ENCODE measurements at regions not wholly inside any gene's neighbourhood (a gene's known extent, or its start where the extent isn't known, plus 50 kb on each side); places are given as distances from the start of the nearest gene placed in this dataset.

- 38 to 39% (median 39%) methylated on average over 4 of the region's 4 CpGs for WGBS, 3 donors
- ATAC-seq (no peak), DNase-seq (no peak)
- no peaks in the 10 kb centered on the region for H3K9me3 ChIP-seq
- H3K27me3 ChIP-seq (ENCODE audit: insufficient read depth in 3 of 3, low read length in 2 of 3): no peaks in the 10 kb centered on the region
- intact Hi-C loops (cut with DNase I): no loop called here
- no peak for TF ChIP-seq CTCF (IDR thresholded peaks at IDR 0.05)
- no peaks in the 10 kb centered on the region for H3K4me1 ChIP-seq
- no peaks in the 10 kb centered on the region for H3K36me3 ChIP-seq (ENCODE audit: insufficient read depth in 1 of 2, low read depth in 1 of 2)
- H3K27ac ChIP-seq: no peak overlapping the region
- H3K4me3 ChIP-seq: no peak overlapping the region
Measured at GRCh38 chr5:93099902-93100347, 481.1 kb downstream of the NR2F1-AS1 start.

DNA sequence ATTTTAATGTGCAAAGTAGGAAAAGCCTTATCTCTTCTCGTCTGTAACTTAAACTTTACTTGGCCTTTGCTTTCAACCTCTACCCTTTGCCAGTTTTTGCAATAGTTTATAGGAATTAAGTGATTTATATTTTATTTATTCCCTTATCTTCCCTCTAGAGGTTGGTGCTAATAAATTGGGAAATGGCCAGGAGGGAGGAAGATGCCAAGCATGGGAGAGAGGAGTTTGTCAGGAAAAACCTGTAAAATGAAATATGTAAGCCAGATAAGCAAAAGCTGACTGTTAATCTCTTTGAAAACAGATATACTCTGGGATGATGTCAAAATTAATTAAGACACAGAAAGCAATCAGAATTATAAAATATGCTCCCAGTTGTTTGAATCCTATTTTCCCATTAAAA is 484.5 kb downstream of the NR2F1-AS1 start:
- ATAC-seq (no peak), DNase-seq (no peak)
- H3K27ac ChIP-seq: no peak overlapping the region
- no peak for TF ChIP-seq CTCF (IDR thresholded peaks at IDR 0.05)
- 82 to 91% (median 83%) methylated on average over 1 of the region's 1 CpG for WGBS, 3 donors
- no peaks in the 10 kb centered on the region for H3K36me3 ChIP-seq (ENCODE audit: insufficient read depth in 1 of 2, low read depth in 1 of 2)
- no peaks in the 10 kb centered on the region for H3K4me1 ChIP-seq
- intact Hi-C loops (cut with DNase I): no loop called here
- no peaks in the 10 kb centered on the region for H3K27me3 ChIP-seq (ENCODE audit: insufficient read depth in 3 of 3, low read length in 2 of 3)
- H3K9me3 ChIP-seq: no peaks in the 10 kb centered on the region
- H3K4me3 ChIP-seq: no peak overlapping the region

DNA sequence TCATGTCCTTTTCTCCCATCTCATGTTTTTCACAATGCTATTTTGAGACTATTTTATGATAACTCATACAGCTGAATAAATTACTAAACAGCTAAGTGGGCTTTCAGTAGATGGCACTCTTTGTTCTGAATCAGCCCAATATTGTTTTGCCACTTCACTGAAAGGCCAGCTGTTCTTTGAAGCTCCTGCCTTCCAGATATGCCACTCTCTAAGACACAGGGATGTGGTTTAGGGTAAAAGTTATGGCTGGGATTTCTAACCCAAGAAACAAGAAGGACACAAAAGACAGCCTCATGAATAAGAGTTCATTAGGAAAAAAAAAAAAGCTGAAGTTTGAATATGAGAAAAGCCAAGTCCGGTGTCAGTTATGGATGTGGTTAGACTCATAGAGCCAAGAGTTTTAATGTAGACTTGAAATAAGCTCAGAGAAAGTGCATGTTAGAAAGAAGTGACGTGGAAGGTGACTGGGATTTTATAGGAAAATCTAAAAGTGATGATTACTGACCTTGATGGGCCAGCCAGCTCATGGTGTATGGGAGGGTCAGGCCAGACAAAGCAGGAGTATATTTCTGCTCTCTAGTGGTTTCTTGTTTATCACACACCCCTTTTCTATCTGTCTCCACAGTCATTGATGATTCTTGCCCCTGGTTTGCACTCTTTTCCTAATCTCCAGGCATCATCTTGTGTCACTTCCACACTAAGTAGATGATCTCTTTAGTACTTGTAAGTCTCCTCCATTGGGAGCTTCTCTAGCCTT is 488.5 kb downstream of the NR2F1-AS1 start:
- no peaks in the 10 kb centered on the region for H3K27me3 ChIP-seq (ENCODE audit: insufficient read depth in 3 of 3, low read length in 2 of 3)
- no peaks in the 10 kb centered on the region for H3K4me1 ChIP-seq
- no peak for TF ChIP-seq CTCF (IDR thresholded peaks at IDR 0.05)
- H3K4me3 ChIP-seq: no peak overlapping the region
- H3K36me3 ChIP-seq (ENCODE audit: insufficient read depth in 1 of 2, low read depth in 1 of 2): no peaks in the 10 kb centered on the region
- H3K9me3 ChIP-seq: no peaks in the 10 kb centered on the region
- DNase-seq: no peak
- 77 to 81% (median 79%) methylated on average over 2 of the region's 2 CpGs for WGBS, 3 donors
- intact Hi-C loops (cut with DNase I): no loop called here
- H3K27ac ChIP-seq: no peak overlapping the region
- ATAC-seq: no peak

DNA sequence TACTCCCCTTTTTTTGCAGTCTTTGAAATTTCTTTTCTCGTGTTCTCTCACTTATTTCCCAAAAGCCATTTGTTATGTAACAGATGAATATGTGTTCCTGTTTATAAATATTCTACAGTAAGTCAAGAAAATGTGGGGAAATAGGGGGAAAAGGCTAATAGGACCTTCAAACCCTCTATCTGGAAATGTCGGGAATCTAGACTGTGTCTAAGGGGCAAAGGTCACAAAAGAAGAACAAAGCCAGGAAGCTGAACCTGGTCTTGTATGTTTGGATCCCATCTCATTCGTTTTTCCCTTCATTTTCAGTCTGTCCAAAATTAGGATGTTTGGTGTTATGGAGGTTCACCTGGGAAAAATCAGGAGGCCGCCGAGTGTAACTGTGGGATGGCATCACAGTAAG is 490.3 kb downstream of the NR2F1-AS1 start:
- WGBS, 3 donors: 68 to 71% (median 70%) methylated on average over 5 of the region's 5 CpGs
- Histone ChIP-seq H3K4me3 (no peak overlapping the region), H3K9me3 (no peaks in the 10 kb centered on the region), H3K27ac (no peak overlapping the region), H3K27me3 (ENCODE audit: insufficient read depth in 3 of 3, low read length in 2 of 3) (no peaks in the 10 kb centered on the region), H3K4me1 (no peaks in the 10 kb centered on the region), H3K36me3 (ENCODE audit: insufficient read depth in 1 of 2, low read depth in 1 of 2) (no peaks in the 10 kb centered on the region)
- intact Hi-C loops (cut with DNase I): no loop called here
- TF ChIP-seq CTCF (IDR thresholded peaks at IDR 0.05): no peak
- DNase-seq (no peak), ATAC-seq (no peak)
